NCI-H2196 (cell line): ENCODE measurements at regions not wholly inside any gene's neighbourhood (a gene's known extent, or its start where the extent isn't known, plus 50 kb on each side); places are given as distances from the start of the nearest gene placed in this dataset.
"Not testable (repeated sequence)": the region's sequence is repeated elsewhere in the genome, so short reads cannot be mapped to it uniquely, and the experiment has no call there.

ENCODE experiments used
- DNase-seq: peaks from one replicate; lab custom pipeline; 2025; ENCODE audit not compliant: unreplicated experiment; lab: John Stamatoyannopoulos, UW

DNA sequence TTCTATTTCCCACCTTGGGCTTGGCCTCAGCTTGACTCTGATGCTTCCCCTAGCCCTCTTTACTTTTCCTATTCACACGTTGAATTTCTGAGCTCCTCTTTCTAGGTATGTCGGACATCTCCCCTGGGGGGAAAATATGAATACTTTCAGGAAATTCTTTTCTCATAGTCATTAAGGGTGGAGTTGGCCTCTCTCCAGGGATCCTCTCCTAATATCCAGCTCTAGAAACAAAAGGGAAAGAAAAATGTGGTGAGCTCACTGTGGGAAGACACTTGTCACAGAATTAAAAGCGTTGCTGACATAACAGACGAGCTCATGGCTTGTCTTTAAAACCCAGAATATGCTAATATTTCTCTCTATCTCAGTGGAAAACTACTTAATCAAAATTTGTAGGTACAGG is 132.7 kb upstream of the MEX3C start:
- no peak for DNase-seq

DNA sequence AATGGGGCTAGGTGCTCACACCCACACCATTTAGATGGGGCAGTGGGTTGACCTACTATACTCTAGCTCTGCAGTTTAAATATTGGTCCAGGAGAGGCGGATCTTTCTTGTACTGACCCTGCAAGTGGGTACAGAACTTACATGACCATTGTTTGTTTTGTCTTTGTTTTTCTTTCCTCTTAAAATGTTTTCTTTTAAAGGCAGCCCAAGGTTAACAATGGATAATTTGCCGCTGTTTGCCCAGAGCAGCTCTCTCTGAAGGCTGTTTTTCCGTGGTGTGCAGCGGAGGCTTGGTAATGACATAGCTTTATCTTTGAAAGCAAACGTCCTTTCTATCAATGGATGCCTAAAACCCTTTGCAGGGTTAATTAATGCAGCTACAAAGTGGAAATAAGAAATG is 133.3 kb upstream of the MEX3C start:
- DNase-seq: no peak

DNA sequence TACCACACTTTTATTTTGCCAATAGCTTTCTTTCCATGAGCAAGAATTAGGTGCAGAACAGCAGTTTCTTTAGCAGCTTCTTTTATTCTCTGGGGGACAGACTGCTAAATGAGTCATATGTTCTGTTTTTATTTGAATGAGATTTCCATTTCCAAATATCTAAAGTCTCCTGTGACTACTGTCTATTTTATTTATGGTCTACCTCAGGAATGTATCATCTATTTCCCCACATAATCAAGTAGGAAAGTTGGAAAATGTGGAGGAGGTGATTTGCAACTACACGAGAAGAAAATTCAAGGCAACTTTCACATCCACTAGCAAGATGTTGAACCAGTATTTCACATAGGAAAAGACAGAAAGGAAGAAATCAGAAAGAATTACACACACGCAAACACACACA is 139.9 kb upstream of the MEX3C start:
- DNase-seq: no peak

DNA sequence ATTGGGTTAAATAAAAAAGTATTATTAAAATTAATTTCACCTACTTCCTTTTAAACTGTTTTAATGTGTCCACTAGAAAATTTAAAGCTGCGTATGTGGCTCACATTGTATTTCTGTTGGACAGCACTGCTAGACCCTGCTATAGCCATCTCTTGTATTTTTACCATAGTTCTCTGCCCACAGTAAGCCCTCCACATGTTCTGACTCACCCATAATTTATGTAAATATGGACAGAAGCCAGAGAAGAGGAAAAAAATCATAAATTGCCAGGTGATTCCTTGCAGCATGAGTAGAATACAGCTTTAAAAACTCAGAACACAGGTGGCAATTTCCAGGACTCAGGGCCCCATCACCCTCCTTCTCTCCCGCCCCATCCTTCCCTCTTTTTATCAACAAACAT is 142.4 kb upstream of the MEX3C start:
- DNase-seq: no peak

DNA sequence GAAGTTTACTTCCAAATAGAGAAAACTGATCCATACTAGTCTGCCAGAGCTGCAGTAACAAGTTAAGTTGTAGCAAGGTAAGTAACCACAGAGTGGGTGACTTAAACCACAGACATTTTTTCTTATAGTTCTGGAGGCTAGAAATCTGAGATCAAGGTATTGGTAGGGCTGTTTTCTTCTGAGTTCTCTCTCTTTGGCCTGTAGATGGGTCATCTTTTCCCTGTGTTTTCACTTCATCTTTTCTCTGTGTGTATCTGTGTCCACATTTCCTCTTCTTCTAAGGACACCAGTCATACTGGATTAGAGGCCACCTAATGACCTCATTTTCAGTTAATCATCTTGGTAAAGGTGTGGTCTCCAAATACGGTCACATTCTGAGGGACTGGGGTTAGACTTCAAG is 142.9 kb upstream of the MEX3C start:
- no peak for DNase-seq

DNA sequence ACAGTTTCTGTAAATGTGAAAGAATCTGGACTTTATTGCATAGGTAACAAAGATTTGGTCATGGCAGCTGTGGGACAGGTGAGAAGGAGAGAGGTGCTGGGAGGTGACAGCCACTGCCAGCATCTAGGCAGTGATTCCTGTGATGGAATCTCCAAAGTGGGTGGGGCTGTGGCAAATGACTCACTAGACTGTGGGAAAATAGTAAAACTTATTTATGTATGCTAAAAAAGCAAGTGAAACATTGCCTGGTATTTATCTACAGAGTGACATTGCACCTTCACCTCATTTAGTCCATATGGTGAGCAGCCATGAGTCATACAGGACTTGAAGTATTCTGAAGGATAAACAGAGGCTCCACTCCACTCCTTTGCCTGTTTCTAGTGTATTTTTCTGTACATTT is 145.3 kb upstream of the MEX3C start:
- DNase-seq: no peak

DNA sequence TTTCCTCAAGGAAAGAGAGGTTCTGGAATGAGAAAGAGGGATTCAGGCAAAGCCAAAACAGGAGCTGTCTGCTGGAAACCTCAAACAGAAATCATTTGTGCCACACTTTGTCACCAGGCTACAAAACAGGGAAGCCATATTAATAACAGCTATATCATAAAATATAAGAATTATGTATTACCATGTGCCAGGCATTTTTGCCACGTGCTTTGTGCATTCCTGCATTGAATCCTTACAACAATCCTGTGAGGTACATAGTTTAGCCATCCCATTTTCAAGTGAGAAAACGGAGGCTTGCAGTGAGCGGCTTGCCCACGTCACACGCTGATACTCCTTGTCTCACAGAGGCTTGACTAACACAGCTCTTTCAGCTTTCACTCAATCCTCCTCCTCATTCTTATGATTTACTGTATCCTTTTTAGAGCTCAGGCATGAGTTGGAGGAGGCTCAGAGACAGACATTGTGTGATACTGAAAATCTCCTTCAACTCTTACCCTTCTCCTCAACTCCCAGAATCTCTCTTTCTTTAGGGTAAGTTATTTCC is 148.4 kb upstream of the MEX3C start:
- DNase-seq: no peak

DNA sequence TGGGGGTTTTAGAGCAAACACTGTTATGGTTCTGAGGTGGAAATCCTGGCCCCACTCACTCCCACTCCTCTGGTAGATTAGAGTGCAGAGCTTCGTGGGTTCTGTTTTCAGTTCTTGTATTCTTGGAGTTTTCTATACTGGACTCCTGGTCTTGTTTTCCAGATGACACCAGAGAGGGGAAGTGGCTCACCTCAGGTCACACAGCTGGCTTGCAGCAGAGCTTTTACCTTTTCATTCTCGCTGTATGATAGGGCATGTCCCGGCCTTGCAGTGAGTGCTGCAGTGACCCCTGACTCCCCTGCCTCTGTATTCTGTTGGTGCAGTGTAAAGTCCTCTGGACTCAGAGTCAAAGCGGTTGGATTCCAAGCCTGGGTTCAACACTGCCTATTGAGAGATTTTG is 148.9 kb upstream of the MEX3C start:
- DNase-seq: no peak

DNA sequence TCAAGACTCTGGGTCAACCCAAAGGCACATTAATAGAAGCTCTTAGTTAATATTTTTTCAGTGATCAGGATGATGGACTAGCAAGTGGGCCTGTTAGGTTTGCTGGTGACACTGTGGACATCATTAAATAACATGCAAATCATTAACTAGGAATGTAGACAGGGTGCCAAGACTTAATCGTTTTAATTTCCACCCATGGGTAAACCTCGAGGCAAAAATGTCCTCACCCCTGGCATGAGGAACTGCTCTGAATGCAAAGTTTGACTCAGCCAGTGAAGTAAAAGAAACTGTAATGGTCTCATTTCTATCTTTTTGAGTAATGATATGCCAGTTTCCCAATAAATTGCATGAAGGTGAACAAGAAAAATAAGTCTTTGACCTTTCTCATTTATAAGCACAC is 152.6 kb upstream of the MEX3C start:
- DNase-seq: no peak

DNA sequence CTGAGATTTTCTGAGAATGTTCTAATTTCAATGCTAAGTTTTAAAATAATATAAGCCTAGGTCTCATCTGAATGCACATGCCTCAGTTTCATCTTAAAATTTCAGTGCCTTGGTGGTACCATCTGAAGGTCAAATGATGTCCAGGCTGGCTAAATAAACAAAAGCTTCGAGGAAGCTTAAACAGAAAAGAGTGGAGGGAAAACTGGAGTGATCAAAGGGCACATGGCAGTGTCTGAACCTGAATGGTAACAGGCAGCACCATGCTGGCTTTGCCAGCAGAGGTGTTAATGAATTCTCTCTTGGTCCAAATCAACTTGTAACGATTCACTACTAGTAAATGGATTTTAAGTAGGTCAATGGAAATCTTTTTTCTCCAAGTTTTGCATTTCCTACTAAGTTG is 158.4 kb upstream of the MEX3C start:
- DNase-seq: no peak

DNA sequence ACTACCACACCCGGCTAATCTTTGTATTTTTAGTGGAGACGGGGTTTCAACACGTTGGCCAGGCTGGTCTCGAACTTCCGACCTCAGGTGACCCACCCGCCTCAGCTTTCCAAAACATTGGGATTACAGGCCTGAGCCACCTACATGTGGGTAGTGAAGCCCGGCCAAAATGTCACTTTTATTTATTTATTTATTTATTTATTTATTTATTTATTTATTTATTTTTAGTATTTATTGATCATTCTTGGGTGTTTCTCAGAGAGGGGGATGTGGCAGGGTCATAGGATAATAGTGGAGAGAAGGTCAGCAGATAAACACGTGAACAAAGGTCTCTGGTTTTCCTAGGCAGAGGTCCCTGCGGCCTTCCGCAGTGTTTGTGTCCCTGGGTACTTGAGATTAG is 162.8 kb upstream of the MEX3C start:
- DNase-seq: not testable (repeated sequence)

DNA sequence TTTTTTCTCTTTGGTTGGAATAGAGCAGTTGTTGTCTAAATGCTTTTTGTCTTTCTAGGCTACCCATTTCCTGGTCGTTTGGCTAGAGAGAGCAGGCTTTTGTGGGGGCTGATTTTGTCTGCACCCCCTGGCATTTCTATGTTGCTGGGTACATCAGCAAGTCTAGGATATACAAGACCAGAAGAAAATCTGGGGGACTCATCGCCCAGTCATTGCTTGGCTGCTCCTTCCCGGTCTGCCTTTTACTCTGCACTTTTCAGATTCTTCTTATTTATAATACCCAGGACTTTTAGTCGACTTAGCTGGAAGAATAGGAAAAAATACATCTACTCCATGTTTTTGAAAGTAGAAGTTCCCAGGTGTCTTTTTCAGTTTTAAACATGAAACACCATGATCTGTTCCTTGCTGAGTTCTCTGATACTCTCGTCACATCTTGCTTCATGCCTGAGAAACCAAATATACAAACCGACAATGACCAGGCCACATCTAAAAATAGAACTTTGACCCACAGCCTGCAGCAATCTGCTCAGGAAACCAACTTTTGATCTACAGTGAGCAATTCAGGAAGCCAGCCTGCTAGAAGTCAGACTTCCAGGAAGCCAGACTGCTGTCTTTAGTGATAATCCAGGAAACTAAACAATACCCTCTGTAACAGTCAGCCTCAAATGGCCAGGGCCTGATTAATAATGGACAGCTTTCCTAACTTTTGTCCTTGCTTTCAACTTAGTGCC is 163.8 kb upstream of the MEX3C start:
- DNase-seq: no peak

DNA sequence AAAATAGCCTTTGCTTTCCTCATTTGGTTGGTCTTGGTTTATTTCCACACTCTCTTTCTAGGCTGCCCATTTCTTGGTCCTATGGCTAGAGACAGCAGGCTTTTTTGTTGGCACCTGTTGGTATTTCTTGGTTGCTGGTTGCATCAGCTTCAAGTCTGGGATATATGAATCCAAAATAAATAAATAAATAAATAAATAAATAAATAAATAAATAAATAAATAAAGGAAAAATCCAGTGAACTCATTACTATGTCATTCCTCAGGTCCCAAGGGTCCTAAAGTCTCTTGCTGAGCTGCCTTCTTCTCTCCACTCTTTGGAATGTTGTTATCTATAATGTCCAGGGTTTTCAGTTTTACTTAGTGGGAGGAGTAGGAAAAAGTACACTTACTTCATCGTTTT is 165.9 kb upstream of the MEX3C start:
- DNase-seq: no peak

DNA sequence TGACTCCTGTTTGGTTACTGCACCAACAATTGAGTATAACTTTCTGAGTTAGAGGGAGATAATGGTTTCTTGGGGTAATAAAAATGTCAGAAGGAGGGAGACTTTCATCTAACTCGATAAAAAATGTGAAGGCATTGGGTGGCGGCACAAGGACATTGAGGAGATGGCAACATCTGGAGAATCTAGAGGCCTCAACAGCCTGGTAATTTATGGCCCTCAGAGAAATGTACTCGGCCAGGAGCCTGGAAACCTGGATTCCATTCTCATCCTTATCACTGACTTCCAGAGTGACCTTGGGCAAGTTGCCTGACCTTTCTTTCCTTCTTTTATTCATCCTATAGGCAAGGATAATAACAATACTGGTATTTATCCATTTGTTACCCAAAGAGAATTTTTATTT is 173.5 kb upstream of the MEX3C start:
- DNase-seq: no peak

DNA sequence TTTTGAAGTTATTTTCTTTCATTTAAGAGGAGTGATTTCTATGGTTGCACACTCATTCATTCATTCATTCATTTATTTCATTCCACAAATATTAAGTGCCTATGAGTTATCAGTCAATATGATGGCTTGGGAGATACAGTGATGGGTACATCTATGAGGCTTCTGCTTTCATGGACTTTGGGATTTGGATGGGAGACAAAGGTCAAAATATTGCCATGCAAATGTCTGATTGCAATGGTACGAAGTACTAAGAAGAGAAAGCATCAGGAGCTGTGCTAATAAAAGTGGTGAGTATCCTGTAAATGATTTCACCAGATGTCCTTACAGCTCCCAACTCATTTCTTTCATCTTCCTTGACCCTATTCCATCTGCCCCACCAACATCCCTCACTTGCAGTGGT is 174.4 kb upstream of the MEX3C start:
- no peak for DNase-seq

DNA sequence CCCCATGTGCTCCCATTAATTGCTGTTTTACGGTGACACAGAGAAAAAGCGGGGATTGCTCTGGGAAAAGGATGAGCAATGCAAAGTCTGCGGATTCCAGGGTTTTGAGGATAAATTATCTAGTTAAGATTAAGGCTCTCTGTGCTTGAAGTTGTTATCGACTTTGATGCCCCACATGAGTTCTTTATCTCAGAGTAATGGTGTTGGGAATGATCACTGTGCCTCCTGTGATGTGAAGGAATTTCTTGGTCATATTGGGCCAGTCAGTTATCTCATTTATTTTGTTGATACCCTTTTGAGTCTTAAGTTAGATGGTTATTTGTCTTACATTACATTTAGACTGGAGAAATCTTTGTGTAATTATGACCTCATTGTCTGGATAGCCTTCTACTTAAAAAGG is 184.6 kb upstream of the MEX3C start:
- no peak for DNase-seq

DNA sequence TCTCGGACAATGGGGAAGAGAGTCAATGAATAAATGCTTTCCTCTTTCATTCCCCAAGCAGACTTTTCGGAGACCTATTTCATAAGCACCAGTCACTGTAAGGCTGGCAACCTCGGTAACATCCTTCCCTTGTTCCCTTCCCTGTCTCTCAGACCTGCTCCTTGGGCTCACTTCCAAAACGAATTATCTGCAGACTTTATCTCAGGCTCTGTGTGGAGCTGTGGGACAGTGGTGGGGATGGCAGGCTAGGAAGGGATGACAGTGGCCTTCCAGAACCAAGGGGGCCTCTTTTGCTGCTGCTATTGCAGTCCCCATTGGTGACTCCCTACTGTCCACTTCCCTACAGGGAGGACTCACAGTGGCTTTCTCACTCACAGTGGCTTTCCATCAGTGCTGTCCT is 185.6 kb upstream of the MEX3C start:
- no peak for DNase-seq

DNA sequence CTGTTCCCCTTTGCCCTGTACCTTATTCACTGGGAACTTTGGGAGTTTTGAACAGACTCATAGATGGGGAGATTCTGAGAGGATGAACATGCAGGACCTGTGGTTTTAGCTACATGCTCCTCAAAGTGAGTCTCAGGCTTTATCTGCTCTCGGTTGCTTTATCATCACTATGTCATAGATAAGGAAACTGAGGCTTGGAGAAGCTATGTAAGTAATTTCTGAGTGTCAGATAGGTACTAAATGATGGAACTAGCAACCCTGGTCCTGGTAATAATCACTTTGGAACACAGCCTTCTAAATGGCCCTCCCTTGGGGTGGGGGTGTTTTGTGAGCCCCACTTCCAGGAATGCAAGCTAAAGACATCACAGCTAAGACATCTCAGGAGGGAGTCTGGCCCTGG is 186.2 kb upstream of the MEX3C start:
- DNase-seq: no peak

DNA sequence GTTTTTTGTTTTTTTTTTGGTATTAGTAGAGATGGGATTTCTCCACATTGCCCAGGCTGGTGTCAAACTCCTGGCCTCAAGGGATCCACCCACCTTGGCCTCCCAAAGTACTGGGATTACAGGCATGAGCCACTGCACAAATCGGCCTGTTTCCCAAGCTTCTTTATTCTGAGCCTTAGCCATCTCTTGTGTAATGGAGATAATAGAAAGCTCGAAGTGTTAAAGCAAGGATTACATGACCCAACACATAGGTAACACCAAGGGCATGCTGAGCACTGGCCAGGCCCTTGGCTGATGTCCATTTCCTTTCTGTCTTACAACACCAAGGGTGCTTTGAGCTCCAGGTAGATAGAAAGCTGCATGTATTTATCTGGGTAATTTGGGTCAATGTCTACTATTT is 187.8 kb upstream of the MEX3C start:
- no peak for DNase-seq

DNA sequence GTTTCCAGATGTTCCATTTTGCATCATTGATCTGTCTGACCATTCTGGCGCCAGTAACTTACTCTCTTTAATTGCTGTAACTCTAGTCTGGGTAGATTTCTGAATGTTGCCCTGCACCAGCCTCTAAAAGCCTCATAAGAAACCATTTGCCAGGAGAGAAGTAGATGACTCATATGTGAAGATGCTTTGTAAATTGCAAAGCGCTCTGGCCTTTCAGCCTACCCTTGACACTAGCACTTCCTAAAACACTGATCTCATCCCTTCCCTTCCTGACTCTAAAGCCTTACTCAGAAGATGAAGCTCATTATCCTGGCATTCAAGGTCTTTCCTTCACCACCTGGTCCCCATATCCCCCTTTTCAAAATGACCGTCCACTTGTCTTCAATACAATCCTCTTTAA is 193.2 kb upstream of the MEX3C start:
- no peak for DNase-seq

DNA sequence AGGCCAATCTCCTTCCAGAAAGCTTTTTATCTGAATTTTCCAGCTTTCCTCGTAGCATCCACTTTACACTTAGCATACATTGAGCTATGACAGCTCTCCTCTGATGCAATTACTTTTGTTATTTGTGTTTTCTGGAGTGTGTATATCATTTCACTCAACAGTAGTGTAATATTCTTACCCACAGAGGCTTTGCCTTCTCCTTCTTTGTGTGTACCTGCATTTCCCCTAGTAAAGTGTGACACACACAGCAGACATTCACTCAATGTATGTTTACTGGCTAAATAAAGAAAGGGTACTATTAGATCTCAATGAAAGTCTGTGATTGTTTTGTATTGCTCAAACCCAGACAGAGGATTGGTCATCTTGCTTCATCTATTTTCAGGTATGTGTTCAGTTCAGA is 193.7 kb upstream of the MEX3C start:
- no peak for DNase-seq

DNA sequence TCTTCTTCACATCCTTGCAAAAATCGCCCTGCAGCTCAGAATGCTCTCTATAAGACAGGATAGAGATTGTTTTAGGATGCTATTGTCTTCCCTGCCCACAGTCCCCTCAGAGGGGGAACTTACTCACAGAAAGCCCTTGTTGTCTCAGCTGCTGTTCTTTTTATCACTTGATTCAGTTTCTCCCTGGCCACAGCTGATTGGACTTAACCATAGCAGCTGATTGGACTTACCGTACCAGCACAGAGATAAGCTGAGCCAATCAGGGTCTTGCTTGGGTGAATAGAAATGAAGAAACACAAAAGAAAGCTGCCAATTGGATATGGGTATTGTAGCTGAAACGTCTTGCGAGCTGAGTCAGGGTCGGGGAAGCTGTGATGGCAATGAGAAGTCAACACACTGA is 194.2 kb upstream of the MEX3C start:
- DNase-seq: no peak

DNA sequence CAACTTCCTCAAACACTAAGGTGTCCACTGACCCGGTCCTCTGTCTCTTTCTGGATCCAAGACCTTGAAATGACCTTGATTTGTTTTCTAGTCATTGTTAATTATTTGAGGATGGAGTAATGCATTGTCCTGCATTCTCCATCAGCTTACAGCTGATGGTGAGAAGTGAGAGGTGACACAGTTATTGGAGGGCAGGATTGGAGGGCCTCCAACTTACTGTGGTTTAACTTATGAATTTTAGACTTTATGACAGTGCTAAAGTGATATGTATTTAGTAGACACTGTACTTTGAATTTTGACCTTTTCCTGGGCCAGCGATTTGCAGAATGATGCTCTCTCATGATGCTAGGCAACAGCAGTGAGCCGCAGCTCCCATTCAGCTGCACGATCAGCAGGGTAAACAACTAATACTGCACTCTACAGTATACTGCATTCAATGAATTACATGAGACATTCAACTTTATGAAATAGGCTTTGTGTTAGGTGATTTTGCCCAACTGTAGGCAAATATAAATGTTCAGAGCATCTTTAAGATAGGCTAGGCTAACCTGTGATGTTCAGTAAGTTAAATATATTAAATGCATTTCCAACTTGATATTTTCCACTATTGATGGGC is 200.0 kb upstream of the MEX3C start:
- DNase-seq: no peak
